B cell (primary cell): ENCODE measurements at regions not wholly inside any gene's neighbourhood (a gene's known extent, or its start where the extent isn't known, plus 50 kb on each side); places are given as distances from the start of the nearest gene placed in this dataset.

Experiments
- EZH2 ChIP-seq: IDR thresholded peaks from 2 replicates; pipeline ENCODE4 v1.6.1; 2012; ENCODE audit warnings: borderline replicate concordance, low read depth, mild to moderate bottlenecking, moderate library complexity, low read length; ENCODE audit not compliant: insufficient read depth, poor library complexity, severe bottlenecking
- TF ChIP-seq, protein P1 (sequence below): fragments of 200-600 bp; IDR thresholded peaks from one replicate; pipeline ENCODE4 v1.8.0; 2022; ENCODE audit warnings: antibody characterized with exemption, mild to moderate bottlenecking

DNA sequence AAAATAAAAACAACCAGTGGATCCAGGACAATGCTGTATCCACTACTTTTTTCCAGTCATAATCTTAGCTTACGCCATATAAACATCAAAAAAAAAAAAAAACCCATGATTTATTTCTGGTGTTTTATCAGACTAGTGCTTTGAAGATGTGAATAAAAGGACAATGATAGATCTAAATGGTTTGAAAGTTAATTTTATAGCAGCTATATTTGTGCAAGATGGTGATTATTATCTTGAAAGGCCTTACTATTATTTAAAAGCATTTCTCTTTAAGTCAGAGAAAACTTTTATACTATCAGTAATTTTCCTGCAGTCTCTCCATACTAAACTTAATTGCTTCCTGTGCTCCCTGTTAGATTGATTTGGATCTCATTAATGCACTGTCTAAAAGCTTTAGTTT, 670.3 kb downstream of the TBL1XR1 start:
- TF ChIP-seq, protein P1, sequence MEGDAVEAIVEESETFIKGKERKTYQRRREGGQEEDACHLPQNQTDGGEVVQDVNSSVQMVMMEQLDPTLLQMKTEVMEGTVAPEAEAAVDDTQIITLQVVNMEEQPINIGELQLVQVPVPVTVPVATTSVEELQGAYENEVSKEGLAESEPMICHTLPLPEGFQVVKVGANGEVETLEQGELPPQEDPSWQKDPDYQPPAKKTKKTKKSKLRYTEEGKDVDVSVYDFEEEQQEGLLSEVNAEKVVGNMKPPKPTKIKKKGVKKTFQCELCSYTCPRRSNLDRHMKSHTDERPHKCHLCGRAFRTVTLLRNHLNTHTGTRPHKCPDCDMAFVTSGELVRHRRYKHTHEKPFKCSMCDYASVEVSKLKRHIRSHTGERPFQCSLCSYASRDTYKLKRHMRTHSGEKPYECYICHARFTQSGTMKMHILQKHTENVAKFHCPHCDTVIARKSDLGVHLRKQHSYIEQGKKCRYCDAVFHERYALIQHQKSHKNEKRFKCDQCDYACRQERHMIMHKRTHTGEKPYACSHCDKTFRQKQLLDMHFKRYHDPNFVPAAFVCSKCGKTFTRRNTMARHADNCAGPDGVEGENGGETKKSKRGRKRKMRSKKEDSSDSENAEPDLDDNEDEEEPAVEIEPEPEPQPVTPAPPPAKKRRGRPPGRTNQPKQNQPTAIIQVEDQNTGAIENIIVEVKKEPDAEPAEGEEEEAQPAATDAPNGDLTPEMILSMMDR: no peak
- no peak for TF ChIP-seq EZH2
